ENCODE measurements at regions not wholly inside any gene's neighbourhood (a gene's known extent, or its start where the extent isn't known, plus 50 kb on each side); places are given as distances from the start of the nearest gene placed in this dataset.
"Not testable (repeated sequence)": the region's sequence is repeated elsewhere in the genome, so short reads cannot be mapped to it uniquely, and the experiment has no call there.

GRCh38 chr2:194079989-194080388, 1577.0 kb upstream of the SLC39A10 start:
- Histone ChIP-seq H3K36me3 (ENCODE audit: insufficient read depth, low read depth, low read length) (no peaks in the 10 kb centered on the region), H3K4me3 (ENCODE audit: low read length) (no peak overlapping the region), H3K27ac (ENCODE audit: low read length) (no peak overlapping the region), H3K9ac (ENCODE audit: low read depth, low read length) (no peak overlapping the region), H3K27me3 (ENCODE audit: insufficient read depth, low read length) (no peaks in the 10 kb centered on the region), H3K4me1 (ENCODE audit: insufficient read depth, low read length) (no peaks in the 10 kb centered on the region), H3K9me3 (ENCODE audit: insufficient read depth, low read depth, low read length) (peaks cover 8% of the 10 kb centered on the region; the same call in 1 of the 2 replicates)

GRCh38 chr2:194077366-194077765, 1579.7 kb upstream of the SLC39A10 start:
- H3K36me3 ChIP-seq (ENCODE audit: insufficient read depth, low read depth, low read length), result no peaks in the 10 kb centered on the region
- H3K27ac ChIP-seq (ENCODE audit: low read length), result no peak overlapping the region
- H3K9me3 ChIP-seq (ENCODE audit: insufficient read depth, low read depth, low read length), result no peaks in the 10 kb centered on the region
- no peak overlapping the region for H3K9ac ChIP-seq (ENCODE audit: low read depth, low read length)
- no peak overlapping the region for H3K4me3 ChIP-seq (ENCODE audit: low read length)
- H3K27me3 ChIP-seq (ENCODE audit: insufficient read depth, low read length), result no peaks in the 10 kb centered on the region
- no peaks in the 10 kb centered on the region for H3K4me1 ChIP-seq (ENCODE audit: insufficient read depth, low read length)

- no peak overlapping the region for H3K27ac ChIP-seq (ENCODE audit: low read length)
- no peak overlapping the region for H3K9ac ChIP-seq (ENCODE audit: low read depth, low read length)
- H3K9me3 ChIP-seq (ENCODE audit: insufficient read depth, low read depth, low read length), result peaks cover 16% of the 10 kb centered on the region; the same call in 1 of the 2 replicates
- H3K36me3 ChIP-seq (ENCODE audit: insufficient read depth, low read depth, low read length), result no peaks in the 10 kb centered on the region
- H3K4me1 ChIP-seq (ENCODE audit: insufficient read depth, low read length), result no peaks in the 10 kb centered on the region
- H3K4me3 ChIP-seq (ENCODE audit: low read length), result no peak overlapping the region
- no peaks in the 10 kb centered on the region for H3K27me3 ChIP-seq (ENCODE audit: insufficient read depth, low read length)
These were observed 1594.6 kb upstream of the SLC39A10 start for GRCh38 chr2:194062401-194062800.

- H3K9ac ChIP-seq (ENCODE audit: low read depth, low read length), result no peak overlapping the region
- H3K4me1 ChIP-seq (ENCODE audit: insufficient read depth, low read length), result no peaks in the 10 kb centered on the region
- H3K9me3 ChIP-seq (ENCODE audit: insufficient read depth, low read depth, low read length), result peaks cover 16% of the 10 kb centered on the region; the same call in 1 of the 2 replicates
- no peak overlapping the region for H3K27ac ChIP-seq (ENCODE audit: low read length)
- no peaks in the 10 kb centered on the region for H3K27me3 ChIP-seq (ENCODE audit: insufficient read depth, low read length)
- H3K36me3 ChIP-seq (ENCODE audit: insufficient read depth, low read depth, low read length), result no peaks in the 10 kb centered on the region
- no peak overlapping the region for H3K4me3 ChIP-seq (ENCODE audit: low read length)
These were observed 1596.8 kb upstream of the SLC39A10 start for GRCh38 chr2:194060269-194060668.

DNA sequence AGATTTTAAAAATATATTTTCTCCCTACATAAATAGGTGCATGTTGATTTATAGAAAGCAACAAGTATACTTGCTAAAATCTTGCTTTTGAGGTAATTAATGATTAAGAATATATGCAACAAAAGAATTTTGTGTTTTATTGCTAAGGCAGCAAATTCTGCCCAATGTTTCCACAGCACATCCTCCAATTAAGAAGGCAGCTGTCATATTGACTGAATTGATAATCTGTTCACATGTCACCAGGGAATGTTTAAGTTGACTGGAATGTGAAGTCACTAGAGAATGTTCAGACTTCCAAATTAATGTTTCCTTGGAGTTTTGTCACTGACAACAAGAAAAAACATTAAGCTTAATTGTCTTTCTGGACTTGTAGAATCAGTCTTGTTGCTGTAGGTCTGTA, 1602.7 kb upstream of the SLC39A10 start:
- Histone ChIP-seq H3K9ac (ENCODE audit: low read depth, low read length) (no peak overlapping the region), H3K4me3 (ENCODE audit: low read length) (no peak overlapping the region)

GRCh38 chr2:194044321-194044720, 1612.7 kb upstream of the SLC39A10 start:
- H3K9me3 ChIP-seq (ENCODE audit: insufficient read depth, low read depth, low read length), result 0 out of 2 replicates have a peak, but pooled peaks cover 9% of the 10 kb centered on the region
- H3K9ac ChIP-seq (ENCODE audit: low read depth, low read length), result no peak overlapping the region
- no peaks in the 10 kb centered on the region for H3K36me3 ChIP-seq (ENCODE audit: insufficient read depth, low read depth, low read length)
- no peak overlapping the region for H3K4me3 ChIP-seq (ENCODE audit: low read length)
- no peaks in the 10 kb centered on the region for H3K27me3 ChIP-seq (ENCODE audit: insufficient read depth, low read length)
- H3K4me1 ChIP-seq (ENCODE audit: insufficient read depth, low read length), result no peaks in the 10 kb centered on the region
- no peak overlapping the region for H3K27ac ChIP-seq (ENCODE audit: low read length)

More for the DNA sequence above, 1602.7 kb upstream of the SLC39A10 start:
- no peaks in the 10 kb centered on the region for H3K36me3 ChIP-seq (ENCODE audit: insufficient read depth, low read depth, low read length)
- H3K4me1 ChIP-seq (ENCODE audit: insufficient read depth, low read length), result no peaks in the 10 kb centered on the region
- no peaks in the 10 kb centered on the region for H3K27me3 ChIP-seq (ENCODE audit: insufficient read depth, low read length)
- no peak overlapping the region for H3K27ac ChIP-seq (ENCODE audit: low read length)
- H3K9me3 ChIP-seq (ENCODE audit: insufficient read depth, low read depth, low read length), result peaks cover 4% of the 10 kb centered on the region; the same call in 1 of the 2 replicates

DNA sequence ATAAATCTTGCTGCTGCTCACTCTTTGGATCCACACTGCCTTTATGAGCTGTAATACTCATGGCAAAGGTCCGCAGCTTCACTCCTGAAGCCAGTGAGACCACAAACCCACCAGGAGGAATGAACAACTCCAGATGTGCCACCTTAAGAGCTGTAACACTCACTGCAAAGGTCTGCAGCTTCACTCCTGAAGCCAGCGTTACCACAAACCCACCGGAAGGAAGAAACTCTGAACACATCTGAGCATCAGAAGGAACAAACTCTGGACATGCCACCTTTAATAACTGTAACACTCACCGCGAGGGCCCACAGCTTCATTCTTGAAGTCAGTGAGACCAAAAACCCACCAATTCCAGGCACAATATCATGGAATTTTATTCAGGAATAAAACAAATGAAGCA, 1635.9 kb upstream of the SLC39A10 start:
- not testable (repeated sequence) for H3K27ac ChIP-seq (ENCODE audit: low read length); H3K27me3 ChIP-seq (ENCODE audit: insufficient read depth, low read length); H3K36me3 ChIP-seq (ENCODE audit: insufficient read depth, low read depth, low read length); H3K9me3 ChIP-seq (ENCODE audit: insufficient read depth, low read depth, low read length); H3K4me3 ChIP-seq (ENCODE audit: low read length); H3K9ac ChIP-seq (ENCODE audit: low read depth, low read length); H3K4me1 ChIP-seq (ENCODE audit: insufficient read depth, low read length)

DNA sequence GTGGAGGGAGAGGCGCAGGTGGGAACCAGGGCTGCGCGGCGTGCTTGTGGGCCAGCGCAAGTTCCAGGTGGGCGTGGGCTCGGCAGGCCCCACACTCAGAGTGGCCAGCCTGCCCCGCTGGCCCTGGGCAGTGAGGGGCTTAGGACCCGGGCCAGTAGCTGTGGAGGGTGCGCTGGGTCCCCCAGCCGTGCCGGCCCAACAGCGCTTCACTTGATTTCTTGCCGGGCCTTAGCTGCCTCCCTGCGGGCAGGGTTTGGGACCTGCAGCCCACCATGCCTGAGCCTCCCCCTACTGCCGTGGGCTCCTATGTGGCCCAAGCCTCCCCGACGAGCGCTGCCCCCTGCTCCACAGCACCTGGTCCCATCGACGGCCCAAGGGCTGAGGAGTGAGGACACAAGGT, 1636.9 kb upstream of the SLC39A10 start:
- no peaks in the 10 kb centered on the region for H3K27me3 ChIP-seq (ENCODE audit: insufficient read depth, low read length)
- H3K27ac ChIP-seq (ENCODE audit: low read length), result no peak overlapping the region
- no peak overlapping the region for H3K4me3 ChIP-seq (ENCODE audit: low read length)
- H3K9ac ChIP-seq (ENCODE audit: low read depth, low read length), result no peak overlapping the region
- H3K4me1 ChIP-seq (ENCODE audit: insufficient read depth, low read length), result no peaks in the 10 kb centered on the region
- no peaks in the 10 kb centered on the region for H3K36me3 ChIP-seq (ENCODE audit: insufficient read depth, low read depth, low read length)
- peaks cover 5% of the 10 kb centered on the region; the same call in 1 of the 2 replicates for H3K9me3 ChIP-seq (ENCODE audit: insufficient read depth, low read depth, low read length)

DNA sequence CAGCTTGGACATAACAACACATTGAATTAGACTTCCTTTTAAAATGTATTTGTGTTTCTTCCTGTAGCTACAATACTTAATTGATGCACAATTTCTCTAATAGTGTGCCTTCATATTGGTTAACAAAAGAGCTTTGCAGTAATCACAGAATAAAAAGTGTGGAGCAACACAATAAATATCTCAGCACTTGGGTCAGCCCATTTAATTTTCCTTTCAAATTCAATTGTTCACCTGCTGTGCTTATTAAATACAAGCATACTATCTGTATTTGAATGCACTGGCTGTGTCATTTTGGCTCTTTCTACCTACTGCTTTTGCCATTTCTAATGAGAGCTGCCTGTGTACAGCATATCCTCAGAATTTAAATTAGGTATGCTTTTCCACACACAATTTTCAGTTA, 1641.3 kb upstream of the SLC39A10 start:
- H3K9me3 ChIP-seq (ENCODE audit: insufficient read depth, low read depth, low read length), result peaks cover 6% of the 10 kb centered on the region; the same call in 1 of the 2 replicates
- no peak overlapping the region for H3K27ac ChIP-seq (ENCODE audit: low read length)
- H3K36me3 ChIP-seq (ENCODE audit: insufficient read depth, low read depth, low read length), result no peaks in the 10 kb centered on the region
- H3K4me3 ChIP-seq (ENCODE audit: low read length), result no peak overlapping the region
- no peaks in the 10 kb centered on the region for H3K4me1 ChIP-seq (ENCODE audit: insufficient read depth, low read length)
- no peak overlapping the region for H3K9ac ChIP-seq (ENCODE audit: low read depth, low read length)
- no peaks in the 10 kb centered on the region for H3K27me3 ChIP-seq (ENCODE audit: insufficient read depth, low read length)

DNA sequence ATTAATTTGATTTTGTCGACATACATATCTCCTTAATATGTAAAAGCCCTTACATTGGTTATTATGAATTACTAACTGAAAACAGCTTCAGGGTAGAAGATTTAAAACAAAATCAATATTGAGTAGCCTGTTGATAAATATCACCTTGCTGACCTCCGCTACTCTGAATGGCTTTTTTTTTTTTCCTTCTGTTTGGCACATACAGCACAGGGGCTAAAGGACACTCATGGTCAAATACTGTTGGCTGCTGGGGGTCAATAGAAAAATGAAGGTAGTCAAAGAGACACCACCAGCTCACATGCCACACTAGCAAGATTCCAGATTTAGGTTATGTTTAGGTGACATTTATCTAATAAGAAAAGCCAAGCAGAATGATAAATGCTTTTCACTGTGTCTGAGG, 1642.4 kb upstream of the SLC39A10 start:
- Histone ChIP-seq H3K4me1 (ENCODE audit: insufficient read depth, low read length) (no peaks in the 10 kb centered on the region), H3K9me3 (ENCODE audit: insufficient read depth, low read depth, low read length) (peaks cover 6% of the 10 kb centered on the region; the same call in 1 of the 2 replicates), H3K9ac (ENCODE audit: low read depth, low read length) (no peak overlapping the region), H3K36me3 (ENCODE audit: insufficient read depth, low read depth, low read length) (no peaks in the 10 kb centered on the region), H3K4me3 (ENCODE audit: low read length) (no peak overlapping the region), H3K27ac (ENCODE audit: low read length) (no peak overlapping the region), H3K27me3 (ENCODE audit: insufficient read depth, low read length) (no peaks in the 10 kb centered on the region)

GRCh38 chr2:194004590-194005206, 1652.3 kb upstream of the SLC39A10 start:
- Histone ChIP-seq H3K9ac (ENCODE audit: low read depth, low read length) (no peak overlapping the region), H3K4me1 (ENCODE audit: insufficient read depth, low read length) (no peaks in the 10 kb centered on the region), H3K9me3 (ENCODE audit: insufficient read depth, low read depth, low read length) (no peaks in the 10 kb centered on the region; the same call in 1 of the 2 replicates), H3K27me3 (ENCODE audit: insufficient read depth, low read length) (no peaks in the 10 kb centered on the region), H3K4me3 (ENCODE audit: low read length) (no peak overlapping the region), H3K27ac (ENCODE audit: low read length) (no peak overlapping the region), H3K36me3 (ENCODE audit: insufficient read depth, low read depth, low read length) (no peaks in the 10 kb centered on the region)

GRCh38 chr2:194003911-194004310, 1653.1 kb upstream of the SLC39A10 start:
- no peaks in the 10 kb centered on the region for H3K27me3 ChIP-seq (ENCODE audit: insufficient read depth, low read length)
- H3K9ac ChIP-seq (ENCODE audit: low read depth, low read length), result no peak overlapping the region
- H3K4me3 ChIP-seq (ENCODE audit: low read length), result no peak overlapping the region
- no peaks in the 10 kb centered on the region for H3K9me3 ChIP-seq (ENCODE audit: insufficient read depth, low read depth, low read length)
- no peaks in the 10 kb centered on the region for H3K36me3 ChIP-seq (ENCODE audit: insufficient read depth, low read depth, low read length)
- no peak overlapping the region for H3K27ac ChIP-seq (ENCODE audit: low read length)
- H3K4me1 ChIP-seq (ENCODE audit: insufficient read depth, low read length), result no peaks in the 10 kb centered on the region

Data from iPS-20b (cell line).